ENCODE measurements at regions not wholly inside any gene's neighbourhood (a gene's known extent, or its start where the extent isn't known, plus 50 kb on each side); places are given as distances from the start of the nearest gene placed in this dataset.

DNA sequence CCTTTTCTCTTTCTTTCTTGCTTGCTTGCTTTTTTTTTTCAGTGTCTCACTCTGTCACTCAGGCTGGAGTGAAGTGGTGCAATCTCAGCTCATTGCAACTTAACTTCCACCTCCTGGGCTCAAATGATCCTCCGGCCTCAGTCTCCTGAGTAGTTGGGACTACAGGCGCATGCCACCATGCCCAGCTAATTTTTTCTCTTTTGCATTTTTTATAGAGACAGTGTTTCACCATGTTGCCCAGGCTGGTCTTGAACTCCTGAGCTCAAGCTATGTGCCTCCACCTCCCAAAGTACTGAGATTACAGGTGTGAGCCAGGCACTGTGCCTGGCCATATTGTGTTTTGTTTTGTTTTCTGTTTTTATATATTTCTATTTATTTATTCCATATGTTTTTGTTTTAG lies 461.0 kb downstream of the ADAMTS20 start:
- Histone ChIP-seq H3K4me3 (no peak overlapping the region), H3K4me1 (no peaks in the 10 kb centered on the region), H3K27me3 (no peaks in the 10 kb centered on the region), H3K9me3 (no peaks in the 10 kb centered on the region), H3K27ac (no peak overlapping the region), H3K36me3 (no peaks in the 10 kb centered on the region)
- no peak for ATAC-seq
- no peak for DNase-seq
- in situ Hi-C loops (cut with MboI; ENCODE audit: low sequenced_read_pairs in 4 of 4): no loop called here
- no peak for TF ChIP-seq POLR2A (IDR thresholded peaks at IDR 0.05)
- TF ChIP-seq, protein P1, sequence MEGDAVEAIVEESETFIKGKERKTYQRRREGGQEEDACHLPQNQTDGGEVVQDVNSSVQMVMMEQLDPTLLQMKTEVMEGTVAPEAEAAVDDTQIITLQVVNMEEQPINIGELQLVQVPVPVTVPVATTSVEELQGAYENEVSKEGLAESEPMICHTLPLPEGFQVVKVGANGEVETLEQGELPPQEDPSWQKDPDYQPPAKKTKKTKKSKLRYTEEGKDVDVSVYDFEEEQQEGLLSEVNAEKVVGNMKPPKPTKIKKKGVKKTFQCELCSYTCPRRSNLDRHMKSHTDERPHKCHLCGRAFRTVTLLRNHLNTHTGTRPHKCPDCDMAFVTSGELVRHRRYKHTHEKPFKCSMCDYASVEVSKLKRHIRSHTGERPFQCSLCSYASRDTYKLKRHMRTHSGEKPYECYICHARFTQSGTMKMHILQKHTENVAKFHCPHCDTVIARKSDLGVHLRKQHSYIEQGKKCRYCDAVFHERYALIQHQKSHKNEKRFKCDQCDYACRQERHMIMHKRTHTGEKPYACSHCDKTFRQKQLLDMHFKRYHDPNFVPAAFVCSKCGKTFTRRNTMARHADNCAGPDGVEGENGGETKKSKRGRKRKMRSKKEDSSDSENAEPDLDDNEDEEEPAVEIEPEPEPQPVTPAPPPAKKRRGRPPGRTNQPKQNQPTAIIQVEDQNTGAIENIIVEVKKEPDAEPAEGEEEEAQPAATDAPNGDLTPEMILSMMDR (IDR thresholded peaks at IDR 0.05 in 4 of 5, conservative IDR thresholded peaks at IDR 0.05 in 1 of 5): no peak
- intact Hi-C loops (cut with DNase I; ENCODE audit: low total_unique reads): no loop called here

DNA sequence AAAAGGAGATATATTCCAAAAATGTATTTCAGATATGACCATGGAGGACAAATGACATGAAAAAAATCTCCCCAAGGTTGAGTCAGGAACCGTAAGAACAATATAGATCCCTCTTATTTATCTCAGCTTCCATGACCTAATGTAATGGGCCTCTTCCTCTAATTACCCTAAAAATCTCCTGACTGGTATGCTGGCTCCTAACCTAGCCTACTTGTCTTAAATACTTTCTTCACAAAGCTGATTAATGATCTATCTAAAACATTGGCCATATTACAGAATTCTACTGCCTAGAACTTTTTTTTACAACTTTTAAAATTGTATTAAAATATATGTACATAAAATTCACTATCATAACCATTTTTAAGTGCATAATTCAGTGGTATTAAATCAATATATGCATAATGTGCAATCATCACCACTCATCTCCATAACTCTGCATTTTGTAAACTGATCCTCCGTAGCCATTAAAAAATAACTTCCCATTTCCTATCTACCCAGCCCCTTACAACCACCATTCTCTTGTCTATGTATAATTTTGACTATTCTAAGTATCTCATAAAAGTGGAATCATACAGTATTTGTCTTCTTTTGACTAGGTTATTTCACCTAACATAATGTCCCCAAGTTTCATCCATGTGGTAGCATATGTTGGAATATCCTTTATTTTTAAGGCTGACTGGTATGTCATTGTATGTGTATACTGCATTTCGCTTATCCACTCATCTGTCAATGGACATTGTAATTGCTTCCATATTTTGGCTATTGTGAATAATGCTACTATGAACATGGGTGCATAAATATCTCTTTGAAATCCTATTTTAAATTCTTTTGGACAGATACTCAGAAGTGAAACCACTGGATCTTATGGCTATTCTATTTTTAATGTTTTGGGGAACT lies 464.6 kb downstream of the ADAMTS20 start:
- H3K27me3 ChIP-seq: no peaks in the 10 kb centered on the region
- ATAC-seq (no peak), DNase-seq (no peak)
- H3K4me3 ChIP-seq: no peak overlapping the region
- intact Hi-C loops (cut with DNase I; ENCODE audit: low total_unique reads): no loop called here
- no peak overlapping the region for H3K27ac ChIP-seq
- in situ Hi-C loops (cut with MboI; ENCODE audit: low sequenced_read_pairs in 4 of 4): no loop called here
- TF ChIP-seq, protein P1 (IDR thresholded peaks at IDR 0.05 in 4 of 5, conservative IDR thresholded peaks at IDR 0.05 in 1 of 5): no peak
- no peak for TF ChIP-seq POLR2A (IDR thresholded peaks at IDR 0.05)
- H3K36me3 ChIP-seq: no peaks in the 10 kb centered on the region
- H3K9me3 ChIP-seq: no peaks in the 10 kb centered on the region
- H3K4me1 ChIP-seq: no peaks in the 10 kb centered on the region

DNA sequence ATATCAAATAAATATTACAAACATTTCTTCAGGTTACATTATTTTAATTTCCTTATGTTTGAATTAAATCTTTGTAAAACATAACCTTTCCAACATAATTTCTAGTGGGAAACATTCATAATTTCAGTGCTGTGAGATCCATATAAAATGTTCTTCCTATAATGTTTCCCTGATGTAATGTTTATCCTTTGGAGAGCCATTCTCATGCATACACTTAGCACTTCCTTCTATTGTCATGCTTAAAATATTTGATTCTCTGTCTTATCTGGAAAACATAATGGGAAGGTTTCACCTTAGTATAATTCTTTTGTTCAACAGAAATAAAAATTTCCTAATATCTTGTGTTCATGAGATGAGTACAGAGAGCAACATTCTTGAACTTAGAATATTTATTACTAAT lies 472.5 kb downstream of the ADAMTS20 start:
- H3K36me3 ChIP-seq: no peaks in the 10 kb centered on the region
- H3K9me3 ChIP-seq: no peaks in the 10 kb centered on the region
- TF ChIP-seq POLR2A (IDR thresholded peaks at IDR 0.05): no peak
- TF ChIP-seq, protein P1 (IDR thresholded peaks at IDR 0.05 in 4 of 5, conservative IDR thresholded peaks at IDR 0.05 in 1 of 5): no peak
- no peak for DNase-seq
- no peak for ATAC-seq
- in situ Hi-C loops (cut with MboI; ENCODE audit: low sequenced_read_pairs in 4 of 4): no loop called here
- no peaks in the 10 kb centered on the region for H3K27me3 ChIP-seq
- no peak overlapping the region for H3K4me3 ChIP-seq
- H3K27ac ChIP-seq: no peak overlapping the region
- no peaks in the 10 kb centered on the region for H3K4me1 ChIP-seq
- intact Hi-C loops (cut with DNase I; ENCODE audit: low total_unique reads): no loop called here

DNA sequence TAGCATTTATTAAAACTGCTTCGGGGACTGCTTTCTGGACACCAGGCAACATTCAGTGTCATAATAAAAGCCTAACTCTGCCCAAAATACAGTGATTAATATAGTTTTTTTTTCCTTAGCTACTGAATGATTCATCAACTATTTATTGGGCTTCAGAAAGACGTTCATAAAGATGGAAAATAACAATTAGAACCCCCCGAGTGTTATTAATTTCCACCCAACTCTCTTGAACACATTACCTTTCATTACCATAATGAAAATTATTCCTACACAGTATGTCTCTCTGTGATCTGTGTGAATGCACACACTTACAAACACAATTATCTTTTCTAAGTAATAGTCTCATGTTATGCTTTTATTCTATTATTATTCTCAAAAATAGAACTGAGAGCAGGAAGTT lies 473.0 kb downstream of the ADAMTS20 start:
- H3K27me3 ChIP-seq: no peaks in the 10 kb centered on the region
- no peak overlapping the region for H3K27ac ChIP-seq
- in situ Hi-C loops (cut with MboI; ENCODE audit: low sequenced_read_pairs in 4 of 4) (no loop called here), intact Hi-C loops (cut with DNase I; ENCODE audit: low total_unique reads) (no loop called here)
- H3K4me1 ChIP-seq: no peaks in the 10 kb centered on the region
- no peak overlapping the region for H3K4me3 ChIP-seq
- ATAC-seq: no peak
- H3K9me3 ChIP-seq: no peaks in the 10 kb centered on the region
- no peak for DNase-seq
- no peak for TF ChIP-seq POLR2A (IDR thresholded peaks at IDR 0.05)
- TF ChIP-seq, protein P1 (IDR thresholded peaks at IDR 0.05 in 4 of 5, conservative IDR thresholded peaks at IDR 0.05 in 1 of 5): no peak
- no peaks in the 10 kb centered on the region for H3K36me3 ChIP-seq
